GM12865 (cell line): ENCODE measurements at regions not wholly inside any gene's neighbourhood (a gene's known extent, or its start where the extent isn't known, plus 50 kb on each side); places are given as distances from the start of the nearest gene placed in this dataset.

Source experiments
- DNase-seq: peaks from one replicate; pipeline ENCODE4 v3.0.0; 2010; ENCODE audit warnings: low read depth
- H3K4me3 ChIP-seq: 2 replicates; pipeline ENCODE4 v1.5.1; 2011; ENCODE audit warnings: mild to moderate bottlenecking, low read depth, low read length, control low read depth
- CTCF ChIP-seq: IDR thresholded peaks from 2 replicates; pipeline ENCODE4 v1.5.1; 2011; ENCODE audit warnings: low read length, control low read depth, low read depth, inconsistent platforms; ENCODE audit not compliant: insufficient read depth; ENCODE audit errors: missing control alignments

- no peak for TF ChIP-seq CTCF
- DNase-seq = no peak
- no peak overlapping the region for H3K4me3 ChIP-seq
These were observed 151.0 kb upstream of the MCHR2 start for GRCh38 chr6:100144991-100145390.

GRCh38 chr6:100138346-100139022, 144.5 kb upstream of the MCHR2 start:
- DNase-seq = no peak
- no peak overlapping the region for H3K4me3 ChIP-seq

GRCh38 chr6:100137759-100138158, 143.7 kb upstream of the MCHR2 start:
- TF ChIP-seq CTCF = no peak
- DNase-seq = no peak

More at GRCh38 chr6:100138346-100139022, 144.5 kb upstream of the MCHR2 start:
- TF ChIP-seq CTCF = no peak

GRCh38 chr6:100136590-100136989, 142.6 kb upstream of the MCHR2 start:
- no peak for TF ChIP-seq CTCF
- no peak overlapping the region for H3K4me3 ChIP-seq
- no peak for DNase-seq

More at GRCh38 chr6:100137759-100138158, 143.7 kb upstream of the MCHR2 start:
- H3K4me3 ChIP-seq = no peak overlapping the region

- DNase-seq = no peak
- TF ChIP-seq CTCF = no peak
- H3K4me3 ChIP-seq = no peak overlapping the region
These were observed 142.0 kb upstream of the MCHR2 start for GRCh38 chr6:100135977-100136376.

GRCh38 chr6:100134703-100135102, 140.7 kb upstream of the MCHR2 start:
- no peak for DNase-seq
- no peak for TF ChIP-seq CTCF
- H3K4me3 ChIP-seq = no peak overlapping the region

- H3K4me3 ChIP-seq = no peak overlapping the region
- DNase-seq = no peak
- no peak for TF ChIP-seq CTCF
These were observed 140.3 kb upstream of the MCHR2 start for GRCh38 chr6:100134297-100134696.
